ENCODE measurements at regions not wholly inside any gene's neighbourhood (a gene's known extent, or its start where the extent isn't known, plus 50 kb on each side); places are given as distances from the start of the nearest gene placed in this dataset.
"Not testable (repeated sequence)": the region's sequence is repeated elsewhere in the genome, so short reads cannot be mapped to it uniquely, and the experiment has no call there.

GRCh38 chr3:157865352-157866000 lies 240.7 kb downstream of the SHOX2 start:
- Histone ChIP-seq H3K9me3 (ENCODE audit: low read length) (no peaks in the 10 kb centered on the region), H3K27me3 (ENCODE audit: insufficient read depth, low read length) (no peaks in the 10 kb centered on the region), H3K36me3 (ENCODE audit: insufficient read depth, low read length) (no peaks in the 10 kb centered on the region), H3K4me1 (ENCODE audit: insufficient read depth, low read length) (peaks cover 5% of the 10 kb centered on the region), H2AFZ (ENCODE audit: low read depth, low read length) (no peak overlapping the region), H3K4me3 (ENCODE audit: low read length) (no peak overlapping the region)

GRCh38 chr3:157861076-157861765 lies 245.0 kb downstream of the SHOX2 start:
- H2AFZ ChIP-seq (ENCODE audit: low read depth, low read length), result no peak overlapping the region
- no peaks in the 10 kb centered on the region for H3K9me3 ChIP-seq (ENCODE audit: low read length)
- H3K4me3 ChIP-seq (ENCODE audit: low read length), result no peak overlapping the region
- no peaks in the 10 kb centered on the region for H3K36me3 ChIP-seq (ENCODE audit: insufficient read depth, low read length)
- H3K4me1 ChIP-seq (ENCODE audit: insufficient read depth, low read length), result peaks cover 5% of the 10 kb centered on the region
- no peaks in the 10 kb centered on the region for H3K27me3 ChIP-seq (ENCODE audit: insufficient read depth, low read length)

- no peaks in the 10 kb centered on the region for H3K36me3 ChIP-seq (ENCODE audit: insufficient read depth, low read length)
- H3K4me3 ChIP-seq (ENCODE audit: low read length), result no peak overlapping the region
- peaks cover 6% of the 10 kb centered on the region for H3K27me3 ChIP-seq (ENCODE audit: insufficient read depth, low read length)
- H3K9me3 ChIP-seq (ENCODE audit: low read length), result no peaks in the 10 kb centered on the region
- no peak overlapping the region for H2AFZ ChIP-seq (ENCODE audit: low read depth, low read length)
- no peaks in the 10 kb centered on the region for H3K4me1 ChIP-seq (ENCODE audit: insufficient read depth, low read length)
Measured at GRCh38 chr3:157859541-157859940, 246.7 kb downstream of the SHOX2 start.

- Histone ChIP-seq H3K36me3 (ENCODE audit: insufficient read depth, low read length) (no peaks in the 10 kb centered on the region), H2AFZ (ENCODE audit: low read depth, low read length) (no peak overlapping the region), H3K9me3 (ENCODE audit: low read length) (no peaks in the 10 kb centered on the region), H3K4me1 (ENCODE audit: insufficient read depth, low read length) (no peaks in the 10 kb centered on the region), H3K27me3 (ENCODE audit: insufficient read depth, low read length) (peaks cover 6% of the 10 kb centered on the region), H3K4me3 (ENCODE audit: low read length) (no peak overlapping the region)
Measured at GRCh38 chr3:157858821-157859220, 247.4 kb downstream of the SHOX2 start.

DNA sequence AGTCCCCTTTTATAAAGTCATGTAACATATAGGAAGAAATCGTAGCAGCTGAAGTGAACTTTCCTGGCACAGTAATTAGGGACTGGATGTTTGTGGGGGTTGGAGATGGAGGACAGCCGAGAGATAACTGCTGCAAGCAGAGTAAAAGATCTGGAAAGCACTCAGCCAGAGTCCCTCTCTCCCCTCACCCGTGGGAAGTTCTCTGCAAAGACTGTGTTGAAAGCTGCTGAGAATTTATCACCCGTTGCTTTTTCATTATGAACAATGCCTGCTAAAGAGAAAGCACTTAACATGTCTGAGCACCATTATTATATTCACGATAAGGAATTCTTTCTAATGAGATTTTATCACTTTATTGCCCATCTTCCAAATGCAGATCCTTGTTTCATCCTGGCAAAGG lies 248.8 kb downstream of the SHOX2 start:
- H3K4me3 ChIP-seq (ENCODE audit: low read length), result no peak overlapping the region

GRCh38 chr3:157856078-157856939 lies 249.9 kb downstream of the SHOX2 start:
- no peaks in the 10 kb centered on the region for H3K36me3 ChIP-seq (ENCODE audit: insufficient read depth, low read length)
- no peaks in the 10 kb centered on the region for H3K4me1 ChIP-seq (ENCODE audit: insufficient read depth, low read length)
- H2AFZ ChIP-seq (ENCODE audit: low read depth, low read length), result no peak overlapping the region
- H3K4me3 ChIP-seq (ENCODE audit: low read length), result no peak overlapping the region
- peaks cover 6% of the 10 kb centered on the region for H3K27me3 ChIP-seq (ENCODE audit: insufficient read depth, low read length)
- no peaks in the 10 kb centered on the region for H3K9me3 ChIP-seq (ENCODE audit: low read length)

More for the DNA sequence above, 248.8 kb downstream of the SHOX2 start:
- no peaks in the 10 kb centered on the region for H3K4me1 ChIP-seq (ENCODE audit: insufficient read depth, low read length)
- H3K9me3 ChIP-seq (ENCODE audit: low read length), result no peaks in the 10 kb centered on the region
- no peaks in the 10 kb centered on the region for H3K36me3 ChIP-seq (ENCODE audit: insufficient read depth, low read length)
- H3K27me3 ChIP-seq (ENCODE audit: insufficient read depth, low read length), result peaks cover 6% of the 10 kb centered on the region
- H2AFZ ChIP-seq (ENCODE audit: low read depth, low read length), result no peak overlapping the region

- H3K4me1 ChIP-seq (ENCODE audit: insufficient read depth, low read length); H3K9me3 ChIP-seq (ENCODE audit: low read length); H3K36me3 ChIP-seq (ENCODE audit: insufficient read depth, low read length); H3K4me3 ChIP-seq (ENCODE audit: low read length); H3K27me3 ChIP-seq (ENCODE audit: insufficient read depth, low read length); H2AFZ ChIP-seq (ENCODE audit: low read depth, low read length): not testable (repeated sequence)
Measured at GRCh38 chr3:157845839-157846238, 260.4 kb downstream of the SHOX2 start.

GRCh38 chr3:157844800-157845565 lies 261.2 kb downstream of the SHOX2 start:
- H3K9me3 ChIP-seq (ENCODE audit: low read length), result no peaks in the 10 kb centered on the region
- H2AFZ ChIP-seq (ENCODE audit: low read depth, low read length), result no peak overlapping the region
- H3K4me3 ChIP-seq (ENCODE audit: low read length), result no peak overlapping the region
- no peaks in the 10 kb centered on the region for H3K36me3 ChIP-seq (ENCODE audit: insufficient read depth, low read length)
- no peaks in the 10 kb centered on the region for H3K4me1 ChIP-seq (ENCODE audit: insufficient read depth, low read length)
- no peaks in the 10 kb centered on the region for H3K27me3 ChIP-seq (ENCODE audit: insufficient read depth, low read length)

DNA sequence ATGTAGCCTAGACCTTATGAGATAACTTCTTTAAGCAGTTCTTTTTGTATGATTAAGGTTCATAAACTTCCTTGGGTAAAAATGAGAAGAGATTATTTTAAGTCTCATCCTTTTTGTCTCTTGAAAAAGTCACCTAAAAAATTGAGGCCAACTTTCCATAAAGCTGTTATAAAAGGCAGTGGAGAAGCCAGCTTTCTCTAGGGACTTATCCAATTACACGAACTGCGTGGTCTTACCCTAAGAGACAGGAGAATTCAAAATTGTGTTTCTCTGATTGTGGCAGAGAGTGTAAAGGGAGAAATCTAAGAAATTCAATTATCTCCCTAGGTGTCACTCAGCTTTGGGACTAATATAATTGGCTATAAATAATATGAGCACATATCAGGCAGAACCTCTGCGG lies 262.0 kb downstream of the SHOX2 start:
- H3K4me3 ChIP-seq (ENCODE audit: low read length), result no peak overlapping the region
- H3K4me1 ChIP-seq (ENCODE audit: insufficient read depth, low read length), result no peaks in the 10 kb centered on the region
- H3K36me3 ChIP-seq (ENCODE audit: insufficient read depth, low read length), result no peaks in the 10 kb centered on the region
- no peak overlapping the region for H2AFZ ChIP-seq (ENCODE audit: low read depth, low read length)
- H3K9me3 ChIP-seq (ENCODE audit: low read length), result no peaks in the 10 kb centered on the region
- H3K27me3 ChIP-seq (ENCODE audit: insufficient read depth, low read length), result no peaks in the 10 kb centered on the region

DNA sequence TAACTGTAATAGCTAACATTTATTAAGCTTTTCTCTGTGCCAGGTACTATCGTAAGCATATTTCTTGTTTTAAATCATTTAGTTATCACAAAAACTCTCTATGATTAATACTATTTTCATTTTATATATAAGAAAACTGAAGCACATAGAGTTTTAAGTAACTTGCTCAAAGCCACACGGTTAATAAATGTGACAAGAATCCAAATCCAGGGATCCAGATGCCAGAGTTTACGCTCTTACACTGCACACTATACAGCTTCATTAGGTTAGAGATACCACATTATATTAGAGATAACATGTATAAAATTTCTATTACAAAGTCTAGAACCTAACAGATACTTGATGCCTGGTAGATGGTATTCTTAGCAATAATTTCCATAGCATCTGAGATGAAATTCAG lies 265.2 kb downstream of the SHOX2 start:
- H3K4me3 ChIP-seq (ENCODE audit: low read length), result no peak overlapping the region
- no peaks in the 10 kb centered on the region for H3K27me3 ChIP-seq (ENCODE audit: insufficient read depth, low read length)
- H2AFZ ChIP-seq (ENCODE audit: low read depth, low read length), result no peak overlapping the region
- H3K36me3 ChIP-seq (ENCODE audit: insufficient read depth, low read length), result no peaks in the 10 kb centered on the region
- no peaks in the 10 kb centered on the region for H3K9me3 ChIP-seq (ENCODE audit: low read length)
- no peaks in the 10 kb centered on the region for H3K4me1 ChIP-seq (ENCODE audit: insufficient read depth, low read length)

DNA sequence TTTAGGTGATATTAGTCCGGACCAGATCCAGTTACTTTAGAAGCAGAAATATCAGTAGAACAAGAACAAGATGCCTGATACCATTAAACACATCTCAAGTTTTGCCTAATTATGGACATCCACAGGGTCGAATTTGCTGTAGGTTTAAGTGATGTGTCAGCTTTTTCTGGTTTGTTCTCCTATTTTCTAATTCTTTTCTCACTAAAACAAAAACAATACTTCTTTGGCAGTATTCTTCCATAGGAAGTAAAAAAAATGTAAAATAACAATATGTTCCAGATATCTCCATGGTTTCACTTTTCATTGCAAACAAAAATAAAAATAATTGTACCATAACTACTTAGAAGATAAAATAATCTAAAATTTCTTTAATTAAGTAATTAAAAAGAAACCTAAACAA lies 265.7 kb downstream of the SHOX2 start:
- H3K9me3 ChIP-seq (ENCODE audit: low read length), result no peaks in the 10 kb centered on the region
- no peak overlapping the region for H3K4me3 ChIP-seq (ENCODE audit: low read length)
- H3K4me1 ChIP-seq (ENCODE audit: insufficient read depth, low read length), result no peaks in the 10 kb centered on the region
- no peaks in the 10 kb centered on the region for H3K27me3 ChIP-seq (ENCODE audit: insufficient read depth, low read length)
- H2AFZ ChIP-seq (ENCODE audit: low read depth, low read length), result no peak overlapping the region
- no peaks in the 10 kb centered on the region for H3K36me3 ChIP-seq (ENCODE audit: insufficient read depth, low read length)

GRCh38 chr3:157838457-157838856 lies 267.8 kb downstream of the SHOX2 start:
- H3K36me3 ChIP-seq (ENCODE audit: insufficient read depth, low read length), result no peaks in the 10 kb centered on the region
- H3K4me1 ChIP-seq (ENCODE audit: insufficient read depth, low read length), result no peaks in the 10 kb centered on the region
- no peaks in the 10 kb centered on the region for H3K27me3 ChIP-seq (ENCODE audit: insufficient read depth, low read length)
- no peak overlapping the region for H3K4me3 ChIP-seq (ENCODE audit: low read length)
- no peaks in the 10 kb centered on the region for H3K9me3 ChIP-seq (ENCODE audit: low read length)
- no peak overlapping the region for H2AFZ ChIP-seq (ENCODE audit: low read depth, low read length)

DNA sequence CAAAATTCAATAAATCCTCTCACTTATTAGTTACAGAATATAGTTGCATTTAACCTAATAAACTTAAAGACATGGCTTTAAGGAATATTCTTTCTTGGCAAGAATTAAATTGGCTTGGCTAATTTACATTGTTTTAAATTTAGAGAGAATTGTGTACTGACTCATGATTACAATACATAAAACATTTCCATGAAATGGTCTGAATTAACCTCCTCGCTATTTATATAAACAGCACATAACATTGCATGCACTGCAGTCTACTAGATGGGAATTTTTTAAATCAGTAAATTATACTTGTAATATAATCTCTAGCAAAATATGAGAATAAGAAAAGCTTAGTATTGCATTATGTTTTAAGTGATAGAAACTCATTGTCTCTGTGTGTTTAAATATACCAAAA lies 268.9 kb downstream of the SHOX2 start:
- Histone ChIP-seq H3K4me3 (ENCODE audit: low read length) (no peak overlapping the region), H2AFZ (ENCODE audit: low read depth, low read length) (no peak overlapping the region), H3K9me3 (ENCODE audit: low read length) (no peaks in the 10 kb centered on the region), H3K36me3 (ENCODE audit: insufficient read depth, low read length) (no peaks in the 10 kb centered on the region), H3K27me3 (ENCODE audit: insufficient read depth, low read length) (no peaks in the 10 kb centered on the region), H3K4me1 (ENCODE audit: insufficient read depth, low read length) (no peaks in the 10 kb centered on the region)
